LNCaP clone FGC (cell line): ENCODE measurements at regions not wholly inside any gene's neighbourhood (a gene's known extent, or its start where the extent isn't known, plus 50 kb on each side); places are given as distances from the start of the nearest gene placed in this dataset.

ENCODE experiments used
- DNase-seq: peaks from one replicate; pipeline ENCODE4 v3.0.0-alpha.2; 2011; ENCODE audit warnings: low read depth
- H3K4me3 ChIP-seq: 2 replicates; pipeline ENCODE4 v1.5.1; 2011; ENCODE audit warnings: mild to moderate bottlenecking, low read depth, low read length, control low read depth
- TF ChIP-seq, protein P1 (sequence below): IDR thresholded peaks from 2 replicates; pipeline ENCODE4 v1.5.1; 2012; ENCODE audit warnings: mild to moderate bottlenecking; ENCODE audit not compliant: control insufficient read depth, insufficient read depth; ENCODE audit errors: extremely low read depth

DNA sequence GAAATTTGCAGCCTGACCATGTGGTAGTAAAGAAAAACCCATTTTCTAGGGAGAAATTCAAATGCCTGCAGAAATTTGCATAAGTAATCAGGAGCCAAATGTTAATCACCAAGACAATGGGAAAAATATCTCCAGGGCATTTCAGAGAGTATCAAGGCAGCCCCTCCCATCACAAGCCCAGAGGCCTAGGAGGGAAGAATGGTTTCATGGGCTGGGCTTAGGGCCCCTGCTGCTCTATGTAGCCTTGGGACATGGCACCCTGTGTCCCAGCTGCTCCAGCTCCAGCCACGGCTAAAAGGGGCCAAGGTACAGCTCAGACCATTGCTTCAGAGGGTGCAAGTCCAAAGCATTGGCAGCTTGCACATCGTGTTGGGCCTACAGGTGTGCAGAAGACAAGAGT, 117.2 kb upstream of the RALGAPA2 start:
- DNase-seq: no peak
- TF ChIP-seq, protein P1, sequence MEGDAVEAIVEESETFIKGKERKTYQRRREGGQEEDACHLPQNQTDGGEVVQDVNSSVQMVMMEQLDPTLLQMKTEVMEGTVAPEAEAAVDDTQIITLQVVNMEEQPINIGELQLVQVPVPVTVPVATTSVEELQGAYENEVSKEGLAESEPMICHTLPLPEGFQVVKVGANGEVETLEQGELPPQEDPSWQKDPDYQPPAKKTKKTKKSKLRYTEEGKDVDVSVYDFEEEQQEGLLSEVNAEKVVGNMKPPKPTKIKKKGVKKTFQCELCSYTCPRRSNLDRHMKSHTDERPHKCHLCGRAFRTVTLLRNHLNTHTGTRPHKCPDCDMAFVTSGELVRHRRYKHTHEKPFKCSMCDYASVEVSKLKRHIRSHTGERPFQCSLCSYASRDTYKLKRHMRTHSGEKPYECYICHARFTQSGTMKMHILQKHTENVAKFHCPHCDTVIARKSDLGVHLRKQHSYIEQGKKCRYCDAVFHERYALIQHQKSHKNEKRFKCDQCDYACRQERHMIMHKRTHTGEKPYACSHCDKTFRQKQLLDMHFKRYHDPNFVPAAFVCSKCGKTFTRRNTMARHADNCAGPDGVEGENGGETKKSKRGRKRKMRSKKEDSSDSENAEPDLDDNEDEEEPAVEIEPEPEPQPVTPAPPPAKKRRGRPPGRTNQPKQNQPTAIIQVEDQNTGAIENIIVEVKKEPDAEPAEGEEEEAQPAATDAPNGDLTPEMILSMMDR: no peak
- H3K4me3 ChIP-seq: no peak overlapping the region

DNA sequence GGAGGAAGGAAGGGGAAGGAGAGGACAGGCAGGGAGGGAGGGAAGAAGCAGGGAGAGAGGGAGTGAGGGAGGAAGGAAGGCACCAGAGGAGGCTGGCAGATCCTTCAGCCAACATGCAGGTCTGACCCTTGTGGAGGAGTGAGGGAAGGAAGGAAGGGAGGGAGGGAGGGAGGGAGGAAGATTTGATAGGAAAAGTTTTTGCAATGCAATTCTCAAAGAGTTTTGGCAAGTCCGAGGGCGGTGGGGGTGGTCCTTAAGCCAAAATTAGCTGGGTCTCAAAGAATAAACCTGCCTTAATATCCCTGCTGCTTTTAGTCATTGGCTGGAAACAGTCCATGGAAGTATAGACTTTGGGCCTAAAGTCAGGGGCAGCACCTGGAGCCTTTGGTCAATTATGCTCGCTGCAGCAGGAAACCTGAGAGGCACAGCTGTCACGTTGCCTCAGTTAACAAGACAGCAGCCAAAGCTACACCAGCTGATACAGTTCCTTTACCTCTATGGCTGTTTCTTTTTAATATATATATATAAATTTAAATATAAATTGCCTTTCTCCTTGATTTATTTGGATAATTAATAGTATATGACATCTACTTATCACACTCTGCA, 115.7 kb upstream of the RALGAPA2 start:
- no peak overlapping the region for H3K4me3 ChIP-seq
- TF ChIP-seq, protein P1: no peak
- no peak for DNase-seq

DNA sequence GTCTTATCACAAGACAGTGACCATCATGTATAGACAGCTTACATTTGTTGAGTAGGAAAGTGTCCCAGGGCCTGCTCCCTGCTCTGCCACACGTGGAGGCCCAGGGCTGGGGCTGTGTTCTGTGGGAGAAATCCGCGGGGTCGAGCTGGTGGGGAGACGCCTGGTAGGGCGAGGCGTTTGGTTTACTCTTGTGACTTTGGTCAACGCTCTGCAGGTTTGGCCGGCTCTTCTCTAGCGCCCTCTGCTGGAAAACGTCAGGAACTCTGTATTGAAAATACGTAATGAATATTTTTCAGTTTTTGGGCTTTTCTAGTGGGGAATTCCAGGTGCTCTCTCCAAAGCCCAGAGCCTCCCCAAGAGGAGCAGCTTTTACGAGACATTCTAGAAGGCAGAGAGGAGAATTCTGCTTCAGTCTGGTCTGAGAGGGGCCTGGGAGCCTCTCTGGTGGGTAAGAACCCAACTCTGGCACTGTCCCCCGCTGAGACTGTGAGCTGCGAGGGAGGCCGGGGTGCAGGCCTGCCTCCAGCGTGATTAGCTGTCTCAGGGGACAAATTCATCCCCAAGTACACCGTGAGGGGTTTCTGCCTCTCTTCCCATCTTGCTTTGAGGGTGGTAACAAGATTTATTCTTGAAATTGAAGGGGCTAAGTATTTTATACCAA, 112.6 kb upstream of the RALGAPA2 start:
- H3K4me3 ChIP-seq: no peak overlapping the region
- DNase-seq: no peak
- TF ChIP-seq, protein P1: peak; percentile 77

DNA sequence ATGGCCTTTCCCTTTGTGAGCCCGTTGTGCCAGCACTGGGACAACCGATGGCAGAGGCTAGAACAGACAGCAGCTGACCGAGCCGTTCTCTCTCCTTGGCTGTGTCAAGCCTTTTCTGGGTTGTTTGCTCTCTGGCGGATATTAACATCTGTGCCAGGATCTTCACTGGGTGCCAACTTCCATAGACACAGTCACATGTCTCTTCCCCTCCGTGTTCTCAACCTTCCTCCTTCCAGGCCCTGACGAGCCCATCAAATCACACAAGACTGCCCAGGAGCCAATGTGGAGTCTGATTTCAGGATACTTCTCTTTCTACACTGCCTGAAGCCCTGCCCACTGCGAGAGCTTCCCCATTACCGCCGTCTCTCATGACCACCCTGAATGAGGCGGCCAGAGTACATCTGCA, 111.0 kb upstream of the RALGAPA2 start:
- TF ChIP-seq, protein P1: no peak
- peak; percentile 83 for DNase-seq
- H3K4me3 ChIP-seq: no peak overlapping the region

DNA sequence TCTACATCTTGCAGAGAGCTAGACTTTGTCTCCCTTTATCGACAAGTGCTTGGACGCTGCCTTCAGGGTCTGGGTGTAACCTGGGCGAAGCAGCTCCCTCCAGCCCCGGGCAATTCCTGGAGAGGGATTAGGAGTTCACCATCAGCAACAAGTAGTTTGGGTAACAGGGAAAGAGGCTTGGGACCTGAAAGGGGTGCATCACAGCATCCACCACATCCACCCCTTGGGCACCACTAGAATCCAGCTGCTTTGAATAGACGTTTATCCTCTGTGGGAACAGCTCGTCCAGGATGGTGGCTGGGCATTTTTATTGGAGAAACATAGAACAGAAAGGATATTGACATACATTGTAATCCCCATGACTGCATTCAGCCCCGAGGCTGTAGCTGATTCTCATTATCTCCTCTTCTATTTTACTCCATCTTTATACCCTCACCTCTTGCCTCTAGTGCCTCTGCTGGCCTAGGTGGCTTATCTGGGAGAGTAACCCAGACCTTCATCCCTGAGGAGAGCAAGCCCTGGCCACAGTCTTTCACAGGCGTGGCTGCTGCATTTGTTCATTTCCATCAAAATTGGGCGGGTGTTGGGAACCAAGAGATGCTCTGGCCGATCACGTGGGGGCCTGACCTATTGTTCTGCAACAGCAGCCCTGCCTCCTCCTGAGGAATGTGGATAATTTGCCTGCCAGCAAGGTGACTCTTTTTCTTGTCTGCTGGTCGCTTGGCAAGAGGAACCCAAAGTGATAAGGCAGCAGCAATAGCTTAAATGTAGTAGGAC, 109.2 kb upstream of the RALGAPA2 start:
- TF ChIP-seq, protein P1: no peak
- DNase-seq: no peak
- no peak overlapping the region for H3K4me3 ChIP-seq

DNA sequence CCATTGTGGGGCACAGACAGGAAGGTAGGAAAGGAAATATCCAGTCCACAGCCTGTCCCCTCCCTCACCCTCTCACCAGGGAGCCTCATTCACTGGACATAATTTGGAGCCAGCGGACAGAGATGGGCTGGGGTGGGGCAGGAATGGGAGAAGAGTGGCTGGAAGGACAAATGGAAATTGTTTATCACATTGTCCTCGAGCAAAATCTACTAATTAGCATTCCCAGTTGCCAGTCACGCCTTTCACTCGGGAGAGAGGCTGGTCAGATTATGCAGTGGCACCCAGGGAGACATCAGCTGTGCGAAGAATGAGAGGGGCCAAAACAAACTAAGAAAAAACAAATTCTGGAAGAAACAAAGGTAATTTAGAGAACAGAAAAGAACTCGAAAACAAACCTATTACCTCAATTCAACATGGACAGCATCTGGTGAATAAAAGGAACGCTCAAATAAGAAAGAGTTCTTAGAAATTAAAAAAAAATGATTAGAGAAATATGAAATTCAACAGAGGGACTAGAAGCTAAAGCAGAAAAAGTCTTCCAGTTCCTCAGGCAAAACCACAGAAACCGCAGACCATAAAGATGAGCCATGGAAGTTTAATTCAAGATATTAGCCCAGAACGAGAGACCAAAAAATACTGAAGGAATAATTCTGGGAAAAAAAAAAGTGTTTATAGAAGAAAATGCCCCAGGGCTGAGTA, 108.5 kb upstream of the RALGAPA2 start:
- DNase-seq: no peak
- H3K4me3 ChIP-seq: no peak overlapping the region
- TF ChIP-seq, protein P1: no peak
